ENCODE measurements at regions not wholly inside any gene's neighbourhood (a gene's known extent, or its start where the extent isn't known, plus 50 kb on each side); places are given as distances from the start of the nearest gene placed in this dataset.

DNA sequence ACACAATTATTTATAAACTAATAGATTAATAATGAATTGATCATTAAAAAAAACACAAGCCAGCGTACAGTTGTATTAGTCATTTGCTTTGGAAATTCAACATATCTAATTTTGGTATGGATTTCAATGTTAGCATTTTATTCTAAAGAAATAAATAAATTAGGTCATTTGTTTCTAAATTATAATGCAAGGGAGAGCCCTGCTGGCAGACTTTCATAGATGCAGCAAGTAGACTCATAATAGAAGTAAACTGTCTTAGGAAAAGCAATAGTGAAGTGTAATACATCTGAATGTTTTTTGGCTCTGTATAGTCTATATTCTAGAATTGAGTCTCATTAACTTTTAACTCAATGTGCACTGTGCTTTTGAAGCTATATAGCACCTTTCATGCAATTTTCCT, 982.4 kb upstream of the MIR17HG start:
- H3K27ac ChIP-seq (ENCODE audit: low read depth, low read length), result no peak overlapping the region
- peaks cover 0 to 3% (median 2%) of the 10 kb centered on the region in 5 donors for H3K9me3 ChIP-seq (ENCODE audit: control insufficient read depth in 5 of 5, low read length in 5 of 5)
- H3K4me3 ChIP-seq (ENCODE audit: low read depth in 1 of 5, low read length in 5 of 5), result no peak overlapping the region
- H3K9ac ChIP-seq (ENCODE audit: low read length in 5 of 5), result no peak overlapping the region
- H3K36me3 ChIP-seq (ENCODE audit: control insufficient read depth in 5 of 5, insufficient read depth in 5 of 5, low read length in 5 of 5), result no peaks in the 10 kb centered on the region
- no peaks in the 10 kb centered on the region for H3K4me1 ChIP-seq (ENCODE audit: control insufficient read depth in 5 of 5, insufficient read depth in 5 of 5, low read length in 5 of 5)
- no peaks in the 10 kb centered on the region for H3K27me3 ChIP-seq (ENCODE audit: control insufficient read depth in 5 of 5, insufficient read depth in 4 of 5, low read length in 5 of 5)

DNA sequence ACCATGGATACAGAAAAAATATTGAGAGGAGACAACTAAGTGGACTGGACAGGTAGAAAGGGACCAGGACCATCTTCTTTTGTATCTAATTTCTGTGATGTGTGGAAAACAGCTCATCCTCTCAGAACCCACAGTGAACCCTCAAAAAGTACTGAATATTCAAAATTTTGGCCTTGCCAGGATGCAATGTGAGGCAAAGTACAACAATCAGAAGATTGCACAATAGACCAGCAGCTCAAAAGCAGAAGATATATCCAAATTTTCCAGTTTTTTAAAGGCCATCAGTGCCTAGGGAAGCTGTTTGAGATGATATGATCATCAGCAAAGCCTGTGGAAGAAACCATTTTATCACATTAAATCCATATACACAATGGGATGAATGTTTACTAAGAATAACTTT, 973.3 kb upstream of the MIR17HG start:
- Histone ChIP-seq H3K4me1 (ENCODE audit: control insufficient read depth in 5 of 5, insufficient read depth in 5 of 5, low read length in 5 of 5) (no peaks in the 10 kb centered on the region), H3K36me3 (ENCODE audit: control insufficient read depth in 5 of 5, insufficient read depth in 5 of 5, low read length in 5 of 5) (no peaks in the 10 kb centered on the region), H3K9ac (ENCODE audit: low read length in 5 of 5) (no peak overlapping the region), H3K4me3 (ENCODE audit: low read depth in 1 of 5, low read length in 5 of 5) (no peak overlapping the region), H3K27me3 (ENCODE audit: control insufficient read depth in 5 of 5, insufficient read depth in 4 of 5, low read length in 5 of 5) (no peaks in the 10 kb centered on the region), H3K9me3 (ENCODE audit: control insufficient read depth in 5 of 5, low read length in 5 of 5) (peaks cover 0 to 7% (median 0%) of the 10 kb centered on the region in 5 donors), H3K27ac (ENCODE audit: low read depth, low read length) (no peak overlapping the region)

DNA sequence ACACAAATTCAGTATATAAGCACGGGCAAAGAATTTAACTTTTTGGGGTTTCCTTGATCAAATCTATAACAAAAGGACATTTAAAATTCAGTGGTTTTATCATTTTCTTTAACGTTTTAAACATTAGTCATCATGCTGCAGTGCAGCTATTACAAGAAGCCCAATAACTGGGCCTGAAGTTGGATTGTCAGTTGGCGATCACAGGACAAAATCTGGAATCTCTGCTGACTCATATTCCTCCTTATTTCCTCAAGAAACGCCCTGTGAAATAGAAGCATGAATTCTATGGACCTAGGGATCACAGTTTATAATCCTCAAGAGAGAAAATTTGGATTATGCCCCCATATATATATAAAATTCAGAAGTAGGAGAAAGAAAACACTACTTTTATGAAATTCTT, 971.6 kb upstream of the MIR17HG start:
- no peaks in the 10 kb centered on the region for H3K4me1 ChIP-seq (ENCODE audit: control insufficient read depth in 5 of 5, insufficient read depth in 5 of 5, low read length in 5 of 5)
- peaks cover 0 to 7% (median 0%) of the 10 kb centered on the region in 5 donors for H3K9me3 ChIP-seq (ENCODE audit: control insufficient read depth in 5 of 5, low read length in 5 of 5)

DNA sequence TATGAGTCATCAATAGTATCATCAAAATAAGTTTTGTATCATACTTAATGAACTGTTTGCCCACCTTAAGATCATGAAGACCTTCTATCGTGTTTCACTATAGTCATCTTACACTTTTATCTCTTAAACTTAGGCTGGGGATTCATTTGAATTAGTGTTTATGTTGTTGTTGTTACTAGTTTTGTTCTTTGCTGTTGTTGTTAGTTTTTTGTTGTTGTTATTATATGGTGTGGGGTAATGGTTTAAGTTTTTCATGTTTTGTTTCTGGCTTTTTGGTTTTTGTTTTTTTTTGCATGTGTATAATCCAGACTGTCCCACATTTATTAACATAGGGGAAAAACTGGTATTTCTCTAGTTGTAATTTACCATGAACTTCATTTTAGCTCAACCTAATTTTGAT, 965.1 kb upstream of the MIR17HG start:
- peaks cover 0 to 3% (median 0%) of the 10 kb centered on the region in 5 donors for H3K9me3 ChIP-seq (ENCODE audit: control insufficient read depth in 5 of 5, low read length in 5 of 5)
- H3K27me3 ChIP-seq (ENCODE audit: control insufficient read depth in 5 of 5, insufficient read depth in 4 of 5, low read length in 5 of 5), result no peaks in the 10 kb centered on the region

More for the DNA sequence above, 971.6 kb upstream of the MIR17HG start:
- H3K36me3 ChIP-seq (ENCODE audit: control insufficient read depth in 5 of 5, insufficient read depth in 5 of 5, low read length in 5 of 5), result no peaks in the 10 kb centered on the region
- H3K9ac ChIP-seq (ENCODE audit: low read length in 5 of 5), result no peak overlapping the region
- no peak overlapping the region for H3K4me3 ChIP-seq (ENCODE audit: low read depth in 1 of 5, low read length in 5 of 5)
- H3K27ac ChIP-seq (ENCODE audit: low read depth, low read length), result no peak overlapping the region
- no peaks in the 10 kb centered on the region for H3K27me3 ChIP-seq (ENCODE audit: control insufficient read depth in 5 of 5, insufficient read depth in 4 of 5, low read length in 5 of 5)

DNA sequence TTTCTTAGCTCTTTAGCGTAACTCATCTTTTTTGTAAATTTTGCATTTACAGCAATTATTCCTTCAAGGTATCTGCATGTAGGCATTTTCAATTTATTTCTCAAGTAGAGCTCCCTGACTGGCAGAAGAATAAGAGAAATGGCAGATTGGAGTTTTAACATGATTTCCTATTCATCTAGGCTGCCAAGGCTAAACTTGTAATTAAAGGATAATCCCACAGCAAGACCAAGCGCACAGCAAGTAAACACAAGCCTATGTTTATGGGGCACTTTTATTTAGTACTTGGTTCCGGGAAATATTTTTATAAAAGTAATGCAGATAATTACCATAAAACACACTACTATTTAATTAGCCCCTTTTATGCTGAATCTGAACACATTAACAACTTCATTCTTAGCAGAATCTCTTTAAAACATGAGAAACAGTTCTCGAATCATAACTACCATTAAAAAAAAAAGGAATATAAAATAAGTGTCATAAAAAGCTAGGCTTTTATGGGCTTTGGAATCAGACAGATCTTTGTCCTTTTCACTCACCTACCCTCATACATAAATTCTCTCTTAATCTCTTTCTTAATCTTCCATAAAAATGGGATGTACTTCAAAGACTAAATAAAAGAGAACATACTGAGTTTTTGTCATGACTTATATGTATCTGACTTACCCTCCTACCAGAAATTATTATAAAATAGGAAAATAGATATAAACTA, 961.6 kb upstream of the MIR17HG start:
- Histone ChIP-seq H3K27ac (ENCODE audit: low read depth, low read length) (no peak overlapping the region), H3K36me3 (ENCODE audit: control insufficient read depth in 5 of 5, insufficient read depth in 5 of 5, low read length in 5 of 5) (no peaks in the 10 kb centered on the region), H3K9ac (ENCODE audit: low read length in 5 of 5) (no peak overlapping the region), H3K27me3 (ENCODE audit: control insufficient read depth in 5 of 5, insufficient read depth in 4 of 5, low read length in 5 of 5) (no peaks in the 10 kb centered on the region), H3K9me3 (ENCODE audit: control insufficient read depth in 5 of 5, low read length in 5 of 5) (peaks cover 0 to 6% (median 0%) of the 10 kb centered on the region in 5 donors), H3K4me3 (ENCODE audit: low read depth in 1 of 5, low read length in 5 of 5) (no peak overlapping the region), H3K4me1 (ENCODE audit: control insufficient read depth in 5 of 5, insufficient read depth in 5 of 5, low read length in 5 of 5) (no peaks in the 10 kb centered on the region)

More for the DNA sequence above, 965.1 kb upstream of the MIR17HG start:
- Histone ChIP-seq H3K4me3 (ENCODE audit: low read depth in 1 of 5, low read length in 5 of 5) (no peak overlapping the region), H3K4me1 (ENCODE audit: control insufficient read depth in 5 of 5, insufficient read depth in 5 of 5, low read length in 5 of 5) (no peaks in the 10 kb centered on the region), H3K9ac (ENCODE audit: low read length in 5 of 5) (no peak overlapping the region), H3K36me3 (ENCODE audit: control insufficient read depth in 5 of 5, insufficient read depth in 5 of 5, low read length in 5 of 5) (no peaks in the 10 kb centered on the region), H3K27ac (ENCODE audit: low read depth, low read length) (no peak overlapping the region)

DNA sequence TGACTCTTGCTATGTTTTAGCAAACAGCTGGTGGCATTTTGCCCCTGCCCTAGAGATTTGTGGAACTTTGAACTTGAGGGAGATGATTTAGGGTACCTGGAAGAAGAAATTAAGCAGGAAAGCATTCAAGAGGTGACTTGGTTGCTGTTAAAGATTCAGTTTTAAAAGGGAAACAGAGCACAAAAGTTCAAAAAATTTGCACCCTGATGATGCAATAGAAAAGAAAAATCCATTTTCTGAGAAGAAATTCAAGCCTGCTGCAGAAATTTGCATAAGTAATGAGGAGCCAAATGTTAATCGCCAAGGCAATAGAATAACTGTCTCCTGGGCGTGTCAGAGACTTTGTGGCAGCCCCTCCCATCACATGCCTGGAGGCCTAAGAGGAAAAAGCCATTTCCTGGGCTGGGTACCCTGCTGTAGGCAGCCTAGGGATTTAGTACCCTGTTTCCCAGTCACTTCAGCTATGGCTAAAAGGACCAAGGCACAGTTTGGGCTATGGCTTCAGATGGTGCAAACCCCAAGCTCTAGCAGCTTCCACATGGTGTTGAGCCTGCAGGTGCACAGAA, 958.5 kb upstream of the MIR17HG start:
- H3K9me3 ChIP-seq (ENCODE audit: control insufficient read depth in 5 of 5, low read length in 5 of 5), result peaks cover 0 to 8% (median 0%) of the 10 kb centered on the region in 5 donors
- no peaks in the 10 kb centered on the region for H3K36me3 ChIP-seq (ENCODE audit: control insufficient read depth in 5 of 5, insufficient read depth in 5 of 5, low read length in 5 of 5)
- no peaks in the 10 kb centered on the region for H3K4me1 ChIP-seq (ENCODE audit: control insufficient read depth in 5 of 5, insufficient read depth in 5 of 5, low read length in 5 of 5)
- H3K27me3 ChIP-seq (ENCODE audit: control insufficient read depth in 5 of 5, insufficient read depth in 4 of 5, low read length in 5 of 5), result no peaks in the 10 kb centered on the region
- no peak overlapping the region for H3K4me3 ChIP-seq (ENCODE audit: low read depth in 1 of 5, low read length in 5 of 5)
- no peak overlapping the region for H3K9ac ChIP-seq (ENCODE audit: low read length in 5 of 5)
- no peak overlapping the region for H3K27ac ChIP-seq (ENCODE audit: low read depth, low read length)

DNA sequence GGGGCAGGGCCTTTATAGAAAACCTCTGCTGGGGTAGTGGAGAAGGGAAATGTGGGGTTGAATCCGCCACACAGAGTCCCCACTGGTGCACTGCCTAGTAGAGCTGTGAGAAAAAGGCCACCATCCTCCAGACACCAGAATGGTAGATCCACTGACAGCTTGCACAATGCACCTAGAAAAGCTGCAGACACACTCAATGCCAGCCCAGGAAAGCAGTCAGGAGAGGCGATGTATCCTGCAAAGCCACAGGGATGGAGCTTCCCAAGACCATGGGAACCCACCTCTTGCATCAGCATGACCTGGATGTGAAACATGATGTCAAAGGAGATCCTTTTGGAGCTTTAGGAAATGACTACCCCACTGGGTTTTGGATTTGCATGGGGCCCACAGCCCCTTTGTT, 958.0 kb upstream of the MIR17HG start:
- Histone ChIP-seq H3K27me3 (ENCODE audit: control insufficient read depth in 5 of 5, insufficient read depth in 4 of 5, low read length in 5 of 5) (no peaks in the 10 kb centered on the region), H3K9me3 (ENCODE audit: control insufficient read depth in 5 of 5, low read length in 5 of 5) (peaks cover 0 to 8% (median 0%) of the 10 kb centered on the region in 5 donors), H3K4me1 (ENCODE audit: control insufficient read depth in 5 of 5, insufficient read depth in 5 of 5, low read length in 5 of 5) (no peaks in the 10 kb centered on the region)

DNA sequence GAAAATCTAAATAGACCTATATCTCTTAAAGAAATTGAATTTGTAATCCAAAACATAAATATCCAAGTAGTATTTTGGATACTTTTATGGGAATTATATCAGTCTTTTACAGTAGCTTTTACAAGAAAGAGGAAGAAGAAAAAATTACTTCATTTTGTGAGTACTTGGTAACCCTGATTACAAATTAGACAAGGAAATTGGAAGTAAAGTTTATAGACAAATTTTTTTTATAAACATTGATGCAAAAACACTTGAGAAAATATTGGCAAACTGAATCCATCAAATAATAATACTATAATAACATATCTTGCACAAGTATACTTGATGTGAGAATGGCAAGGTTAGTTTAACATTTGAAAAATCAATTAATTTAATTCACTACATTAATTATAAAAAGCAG, 954.1 kb upstream of the MIR17HG start:
- H3K9me3 ChIP-seq (ENCODE audit: control insufficient read depth in 5 of 5, low read length in 5 of 5), result peaks cover 0 to 8% (median 0%) of the 10 kb centered on the region in 5 donors
- no peaks in the 10 kb centered on the region for H3K36me3 ChIP-seq (ENCODE audit: control insufficient read depth in 5 of 5, insufficient read depth in 5 of 5, low read length in 5 of 5)
- no peak overlapping the region for H3K27ac ChIP-seq (ENCODE audit: low read depth, low read length)
- no peaks in the 10 kb centered on the region for H3K27me3 ChIP-seq (ENCODE audit: control insufficient read depth in 5 of 5, insufficient read depth in 4 of 5, low read length in 5 of 5)
- no peak overlapping the region for H3K4me3 ChIP-seq (ENCODE audit: low read depth in 1 of 5, low read length in 5 of 5)
- H3K9ac ChIP-seq (ENCODE audit: low read length in 5 of 5), result no peak overlapping the region
- no peaks in the 10 kb centered on the region for H3K4me1 ChIP-seq (ENCODE audit: control insufficient read depth in 5 of 5, insufficient read depth in 5 of 5, low read length in 5 of 5)

More for the DNA sequence above, 958.0 kb upstream of the MIR17HG start:
- H3K9ac ChIP-seq (ENCODE audit: low read length in 5 of 5), result no peak overlapping the region
- H3K4me3 ChIP-seq (ENCODE audit: low read depth in 1 of 5, low read length in 5 of 5), result no peak overlapping the region
- no peak overlapping the region for H3K27ac ChIP-seq (ENCODE audit: low read depth, low read length)
- H3K36me3 ChIP-seq (ENCODE audit: control insufficient read depth in 5 of 5, insufficient read depth in 5 of 5, low read length in 5 of 5), result no peaks in the 10 kb centered on the region

DNA sequence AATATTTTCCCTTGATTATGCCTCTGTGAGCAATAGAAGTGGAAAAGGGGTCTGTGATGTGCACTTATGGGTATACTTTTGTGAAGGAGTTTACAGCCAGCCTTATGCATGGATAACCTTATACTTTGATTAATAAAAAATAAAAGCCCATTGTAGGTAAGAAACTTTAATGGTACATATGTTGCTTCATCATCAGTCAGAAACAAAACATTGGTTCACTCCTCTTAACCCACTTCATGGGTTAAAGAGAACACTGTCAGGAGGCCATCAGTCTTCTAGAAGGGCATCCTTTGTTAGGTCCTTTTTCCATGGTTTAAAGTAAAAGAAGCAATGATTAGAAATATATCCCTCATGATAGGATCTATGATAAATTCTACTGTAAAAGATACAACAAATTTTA, 952.1 kb upstream of the MIR17HG start:
- Histone ChIP-seq H3K27me3 (ENCODE audit: control insufficient read depth in 5 of 5, insufficient read depth in 4 of 5, low read length in 5 of 5) (no peaks in the 10 kb centered on the region), H3K9ac (ENCODE audit: low read length in 5 of 5) (no peak overlapping the region), H3K4me3 (ENCODE audit: low read depth in 1 of 5, low read length in 5 of 5) (no peak overlapping the region), H3K9me3 (ENCODE audit: control insufficient read depth in 5 of 5, low read length in 5 of 5) (peaks cover 0 to 10% (median 3%) of the 10 kb centered on the region in 5 donors), H3K27ac (ENCODE audit: low read depth, low read length) (no peak overlapping the region), H3K4me1 (ENCODE audit: control insufficient read depth in 5 of 5, insufficient read depth in 5 of 5, low read length in 5 of 5) (no peaks in the 10 kb centered on the region), H3K36me3 (ENCODE audit: control insufficient read depth in 5 of 5, insufficient read depth in 5 of 5, low read length in 5 of 5) (no peaks in the 10 kb centered on the region)

DNA sequence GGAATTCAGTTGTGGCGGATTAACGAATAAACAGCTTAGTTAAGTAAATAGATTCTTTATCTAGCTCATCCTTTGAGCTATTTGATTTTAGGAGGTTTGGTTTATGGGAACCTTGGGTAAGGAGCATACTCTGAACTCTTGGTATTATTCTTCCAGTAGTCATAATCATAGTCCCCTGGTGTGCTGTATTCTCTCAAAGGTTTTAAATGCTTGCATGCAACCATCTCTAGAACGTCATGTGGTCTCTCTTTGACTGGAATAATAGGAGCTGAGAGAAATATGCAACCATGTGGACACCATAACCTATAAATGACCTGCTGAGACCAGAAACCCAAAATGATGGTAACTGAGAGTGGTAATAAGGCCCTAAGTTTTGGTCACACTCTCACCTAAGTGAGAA, 951.6 kb upstream of the MIR17HG start:
- Histone ChIP-seq H3K27me3 (ENCODE audit: control insufficient read depth in 5 of 5, insufficient read depth in 4 of 5, low read length in 5 of 5) (no peaks in the 10 kb centered on the region), H3K4me1 (ENCODE audit: control insufficient read depth in 5 of 5, insufficient read depth in 5 of 5, low read length in 5 of 5) (no peaks in the 10 kb centered on the region), H3K9me3 (ENCODE audit: control insufficient read depth in 5 of 5, low read length in 5 of 5) (peaks cover 0 to 11% (median 5%) of the 10 kb centered on the region in 5 donors), H3K36me3 (ENCODE audit: control insufficient read depth in 5 of 5, insufficient read depth in 5 of 5, low read length in 5 of 5) (no peaks in the 10 kb centered on the region), H3K4me3 (ENCODE audit: low read depth in 1 of 5, low read length in 5 of 5) (no peak overlapping the region), H3K27ac (ENCODE audit: low read depth, low read length) (no peak overlapping the region), H3K9ac (ENCODE audit: low read length in 5 of 5) (no peak overlapping the region)

Data from subcutaneous abdominal adipose tissue (tissue), 5 donors.